Lower lobe of right lung (tissue), 2 donors: ENCODE measurements at regions not wholly inside any gene's neighbourhood (a gene's known extent, or its start where the extent isn't known, plus 50 kb on each side); places are given as distances from the start of the nearest gene placed in this dataset.

Experiments
- ATAC-seq, 2 donors: fragments of 200-7000 bp; cut with Tn5 transposase; one replicate each; pipeline ENCODE4 v1.9.1; 2020 to 2022; ENCODE audit warnings: mild to moderate bottlenecking in 2 of 2, moderate library complexity in 2 of 2
- DNase-seq: peaks from one replicate; pipeline ENCODE4 v3.0.0-alpha.2; 2020
- H3K27ac ChIP-seq: fragments of 200-600 bp; one replicate; pipeline ENCODE4 v1.8.0; 2022
- H3K27me3 ChIP-seq: fragments of 200-600 bp; one replicate; pipeline ENCODE4 v1.8.0; 2022; ENCODE audit warnings: low read depth
- H3K36me3 ChIP-seq: fragments of 200-600 bp; one replicate; pipeline ENCODE4 v1.8.0; 2022; ENCODE audit warnings: mild to moderate bottlenecking
- H3K4me1 ChIP-seq: fragments of 200-600 bp; one replicate; pipeline ENCODE4 v1.8.0; 2022
- H3K4me3 ChIP-seq: fragments of 200-600 bp; one replicate; pipeline ENCODE4 v1.8.0; 2022; ENCODE audit warnings: mild to moderate bottlenecking
- H3K9me3 ChIP-seq: fragments of 200-600 bp; one replicate; pipeline ENCODE4 v1.8.0; 2022
- intact Hi-C: fragments of 100-400 bp; cut with DNase I; formaldehyde crosslinking; loops from one replicate; pipeline ENCODE4 v1.11.0; 2022
- TF ChIP-seq, protein P1 (sequence below): fragments of 200-600 bp; IDR thresholded peaks from one replicate; pipeline ENCODE4 v1.8.0; 2022; ENCODE audit warnings: antibody characterized with exemption, mild to moderate bottlenecking
- donor health status: DM: no; HTN: yes; CAD: no; lungs with severe emphysema.

DNA sequence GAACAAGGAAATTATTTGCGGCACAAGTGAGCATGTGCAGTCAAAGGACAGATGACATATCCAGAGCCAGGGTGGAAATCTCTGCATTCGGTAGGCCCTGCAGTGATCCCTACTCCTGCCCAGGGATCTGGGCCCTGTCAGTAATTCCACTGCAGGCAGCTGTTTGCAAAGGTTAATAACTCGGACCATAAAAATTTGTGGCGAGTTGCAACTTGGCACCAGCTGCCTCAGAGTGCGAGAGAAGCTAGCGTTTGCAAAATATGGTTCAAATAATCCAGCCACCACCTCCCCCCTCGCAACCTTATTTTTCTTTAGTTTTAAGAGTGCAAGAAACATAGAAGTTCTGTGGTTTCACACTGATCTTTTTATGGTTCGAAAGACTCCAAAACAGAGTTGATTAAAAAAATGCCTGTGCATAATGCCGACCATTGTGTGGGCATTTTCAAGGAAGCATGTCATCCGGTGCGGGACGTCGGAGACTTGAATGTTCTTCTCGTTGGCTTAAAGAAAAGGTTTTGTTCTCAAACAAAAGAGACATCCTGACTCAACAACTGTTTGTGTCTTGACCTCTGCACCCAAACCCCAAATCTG lies 224.5 kb downstream of the BCL11B start:
- Histone ChIP-seq H3K27me3 (no peaks in the 10 kb centered on the region), H3K27ac (no peak overlapping the region), H3K4me1 (no peaks in the 10 kb centered on the region), H3K36me3 (no peaks in the 10 kb centered on the region), H3K9me3 (peaks cover 7% of the 10 kb centered on the region), H3K4me3 (no peak overlapping the region)
- ATAC-seq (no peak), DNase-seq (no peak)
- TF ChIP-seq, protein P1, sequence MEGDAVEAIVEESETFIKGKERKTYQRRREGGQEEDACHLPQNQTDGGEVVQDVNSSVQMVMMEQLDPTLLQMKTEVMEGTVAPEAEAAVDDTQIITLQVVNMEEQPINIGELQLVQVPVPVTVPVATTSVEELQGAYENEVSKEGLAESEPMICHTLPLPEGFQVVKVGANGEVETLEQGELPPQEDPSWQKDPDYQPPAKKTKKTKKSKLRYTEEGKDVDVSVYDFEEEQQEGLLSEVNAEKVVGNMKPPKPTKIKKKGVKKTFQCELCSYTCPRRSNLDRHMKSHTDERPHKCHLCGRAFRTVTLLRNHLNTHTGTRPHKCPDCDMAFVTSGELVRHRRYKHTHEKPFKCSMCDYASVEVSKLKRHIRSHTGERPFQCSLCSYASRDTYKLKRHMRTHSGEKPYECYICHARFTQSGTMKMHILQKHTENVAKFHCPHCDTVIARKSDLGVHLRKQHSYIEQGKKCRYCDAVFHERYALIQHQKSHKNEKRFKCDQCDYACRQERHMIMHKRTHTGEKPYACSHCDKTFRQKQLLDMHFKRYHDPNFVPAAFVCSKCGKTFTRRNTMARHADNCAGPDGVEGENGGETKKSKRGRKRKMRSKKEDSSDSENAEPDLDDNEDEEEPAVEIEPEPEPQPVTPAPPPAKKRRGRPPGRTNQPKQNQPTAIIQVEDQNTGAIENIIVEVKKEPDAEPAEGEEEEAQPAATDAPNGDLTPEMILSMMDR = no peak
- intact Hi-C loops = no loop called here

DNA sequence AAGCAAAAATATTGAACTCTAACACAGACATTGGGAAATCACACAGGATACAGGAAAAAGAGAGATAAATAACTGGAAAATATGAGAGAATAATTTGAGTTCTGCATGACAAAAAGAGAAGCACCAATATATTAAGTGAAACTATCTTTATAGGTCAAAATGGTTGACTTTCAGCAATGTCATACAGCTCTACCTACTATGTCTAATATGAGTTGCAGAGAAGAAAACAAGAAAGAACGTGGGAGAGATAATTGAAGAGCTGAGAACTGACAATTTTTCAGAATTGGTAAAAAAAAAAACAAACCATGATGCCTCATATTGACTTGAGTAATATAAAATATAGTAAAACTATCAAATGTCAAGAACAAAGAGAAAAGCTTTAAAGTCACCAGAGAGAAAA lies 221.7 kb downstream of the BCL11B start:
- H3K27me3 ChIP-seq = no peaks in the 10 kb centered on the region
- H3K36me3 ChIP-seq = no peaks in the 10 kb centered on the region
- peaks cover 19% of the 10 kb centered on the region for H3K9me3 ChIP-seq
- no peak for DNase-seq
- H3K4me1 ChIP-seq = no peaks in the 10 kb centered on the region
- intact Hi-C loops = no loop called here
- H3K27ac ChIP-seq = no peak overlapping the region
- no peak for ATAC-seq
- H3K4me3 ChIP-seq = no peak overlapping the region
- TF ChIP-seq, protein P1 = no peak

DNA sequence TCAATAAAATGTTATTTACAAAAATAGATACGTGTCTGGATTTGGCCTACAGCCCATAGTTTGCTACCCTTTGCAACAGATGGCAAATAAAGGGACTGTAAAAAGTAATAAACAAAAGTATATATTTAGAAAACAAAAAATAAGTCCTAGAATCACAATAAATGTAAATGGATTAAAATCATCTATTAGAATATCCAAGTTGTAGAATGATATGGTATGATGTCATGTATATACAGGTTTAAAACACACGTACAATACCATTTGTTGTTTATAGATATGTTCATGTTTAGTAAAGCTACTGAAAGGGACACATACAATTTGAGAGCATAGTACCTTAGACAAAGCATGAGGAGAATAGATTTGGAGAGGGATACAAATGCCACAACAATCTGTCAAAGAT lies 219.5 kb downstream of the BCL11B start:
- ATAC-seq (no peak), DNase-seq (no peak)
- H3K27ac ChIP-seq = no peak overlapping the region
- H3K4me3 ChIP-seq = no peak overlapping the region
- TF ChIP-seq, protein P1 = no peak
- no peaks in the 10 kb centered on the region for H3K27me3 ChIP-seq
- H3K9me3 ChIP-seq = peaks cover 19% of the 10 kb centered on the region
- intact Hi-C loops = no loop called here
- H3K36me3 ChIP-seq = no peaks in the 10 kb centered on the region
- H3K4me1 ChIP-seq = no peaks in the 10 kb centered on the region

DNA sequence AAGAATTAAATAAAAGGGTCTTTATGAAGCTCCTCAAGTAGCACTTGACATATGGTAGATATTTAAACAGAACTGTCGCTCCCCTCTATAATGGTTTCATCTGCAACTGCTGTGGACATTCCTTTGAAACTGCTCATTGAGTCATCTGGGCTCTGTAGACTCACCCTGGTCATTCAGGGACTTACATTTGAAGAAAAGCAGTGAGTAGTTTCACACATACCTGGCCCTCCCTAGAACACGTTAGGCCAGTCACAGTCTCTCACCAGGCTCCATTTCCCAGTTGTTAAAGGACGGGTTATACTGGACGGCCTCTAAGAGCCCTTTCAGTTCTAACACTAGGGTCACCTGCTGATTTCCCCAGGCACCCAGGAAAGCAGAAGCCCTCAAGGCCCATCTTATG lies 217.0 kb downstream of the BCL11B start:
- no peak for DNase-seq
- Histone ChIP-seq H3K9me3 (peaks cover 19% of the 10 kb centered on the region), H3K4me1 (no peaks in the 10 kb centered on the region), H3K27ac (no peak overlapping the region), H3K36me3 (no peaks in the 10 kb centered on the region), H3K27me3 (no peaks in the 10 kb centered on the region), H3K4me3 (no peak overlapping the region)
- intact Hi-C loops = no loop called here
- no peak for ATAC-seq
- TF ChIP-seq, protein P1 = no peak

DNA sequence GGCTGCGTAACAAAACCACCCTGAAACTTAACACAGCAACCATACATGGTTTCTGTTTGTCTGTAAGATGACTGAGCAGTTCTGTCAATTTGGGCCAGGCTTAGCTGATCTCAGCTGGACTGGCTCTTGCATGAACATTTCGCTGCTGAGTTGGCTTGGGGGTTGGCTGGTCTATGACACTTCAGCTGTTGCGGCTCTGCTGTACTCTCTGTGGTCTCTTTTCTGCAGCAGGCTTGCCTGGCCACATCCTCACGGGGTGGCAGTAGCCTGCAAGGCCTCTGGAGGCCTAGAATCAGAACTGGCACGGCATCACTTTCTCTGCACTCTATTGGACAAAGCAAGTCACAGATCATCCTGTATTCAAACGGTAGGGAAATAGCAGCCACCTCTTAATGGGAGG lies 216.2 kb downstream of the BCL11B start:
- no peak overlapping the region for H3K27ac ChIP-seq
- no peak for DNase-seq
- TF ChIP-seq, protein P1 = no peak
- H3K4me1 ChIP-seq = no peaks in the 10 kb centered on the region
- peaks cover 19% of the 10 kb centered on the region for H3K9me3 ChIP-seq
- intact Hi-C loops = no loop called here
- H3K27me3 ChIP-seq = no peaks in the 10 kb centered on the region
- no peaks in the 10 kb centered on the region for H3K36me3 ChIP-seq
- H3K4me3 ChIP-seq = no peak overlapping the region
- ATAC-seq = peak; percentile 67 to 73
